Epithelial cell of proximal tubule (primary cell): ENCODE measurements at regions not wholly inside any gene's neighbourhood (a gene's known extent, or its start where the extent isn't known, plus 50 kb on each side); places are given as distances from the start of the nearest gene placed in this dataset.

ENCODE experiments used
- DNase-seq: peaks from one replicate; pipeline ENCODE4 v3.0.0-alpha.2; 2011; ENCODE audit warnings: low read depth
- H3K4me3 ChIP-seq: 2 replicates; pipeline ENCODE4 v1.5.1; 2011; ENCODE audit warnings: low read depth, mild to moderate bottlenecking, low read length
- TF ChIP-seq, protein P1 (sequence below): conservative IDR thresholded peaks from 2 replicates; pipeline ENCODE4 v1.5.1; 2012; ENCODE audit warnings: low read depth, mild to moderate bottlenecking, low read length

DNA sequence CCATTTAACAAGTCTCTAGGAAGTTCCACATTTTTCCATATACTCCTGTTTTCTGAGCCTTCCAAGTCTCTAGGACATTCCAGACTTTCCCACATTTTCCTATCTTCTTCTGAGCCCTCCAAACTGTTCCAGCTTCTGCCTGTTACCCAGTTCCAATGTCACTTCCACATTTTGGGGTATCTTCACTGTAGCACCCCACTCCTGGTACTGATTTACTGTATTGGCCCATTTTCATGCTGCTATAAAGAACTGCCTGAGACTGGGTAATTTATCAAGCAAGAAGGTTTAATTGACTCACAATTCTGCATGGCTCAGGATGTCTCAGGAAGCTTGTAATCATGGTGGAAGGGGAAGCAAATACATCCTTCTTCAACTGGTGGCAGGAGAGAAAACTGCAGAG is 285.0 kb downstream of the LRRIQ3 start:
- DNase-seq, result no peak
- TF ChIP-seq, protein P1, sequence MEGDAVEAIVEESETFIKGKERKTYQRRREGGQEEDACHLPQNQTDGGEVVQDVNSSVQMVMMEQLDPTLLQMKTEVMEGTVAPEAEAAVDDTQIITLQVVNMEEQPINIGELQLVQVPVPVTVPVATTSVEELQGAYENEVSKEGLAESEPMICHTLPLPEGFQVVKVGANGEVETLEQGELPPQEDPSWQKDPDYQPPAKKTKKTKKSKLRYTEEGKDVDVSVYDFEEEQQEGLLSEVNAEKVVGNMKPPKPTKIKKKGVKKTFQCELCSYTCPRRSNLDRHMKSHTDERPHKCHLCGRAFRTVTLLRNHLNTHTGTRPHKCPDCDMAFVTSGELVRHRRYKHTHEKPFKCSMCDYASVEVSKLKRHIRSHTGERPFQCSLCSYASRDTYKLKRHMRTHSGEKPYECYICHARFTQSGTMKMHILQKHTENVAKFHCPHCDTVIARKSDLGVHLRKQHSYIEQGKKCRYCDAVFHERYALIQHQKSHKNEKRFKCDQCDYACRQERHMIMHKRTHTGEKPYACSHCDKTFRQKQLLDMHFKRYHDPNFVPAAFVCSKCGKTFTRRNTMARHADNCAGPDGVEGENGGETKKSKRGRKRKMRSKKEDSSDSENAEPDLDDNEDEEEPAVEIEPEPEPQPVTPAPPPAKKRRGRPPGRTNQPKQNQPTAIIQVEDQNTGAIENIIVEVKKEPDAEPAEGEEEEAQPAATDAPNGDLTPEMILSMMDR, result no peak
- H3K4me3 ChIP-seq, result no peak overlapping the region

DNA sequence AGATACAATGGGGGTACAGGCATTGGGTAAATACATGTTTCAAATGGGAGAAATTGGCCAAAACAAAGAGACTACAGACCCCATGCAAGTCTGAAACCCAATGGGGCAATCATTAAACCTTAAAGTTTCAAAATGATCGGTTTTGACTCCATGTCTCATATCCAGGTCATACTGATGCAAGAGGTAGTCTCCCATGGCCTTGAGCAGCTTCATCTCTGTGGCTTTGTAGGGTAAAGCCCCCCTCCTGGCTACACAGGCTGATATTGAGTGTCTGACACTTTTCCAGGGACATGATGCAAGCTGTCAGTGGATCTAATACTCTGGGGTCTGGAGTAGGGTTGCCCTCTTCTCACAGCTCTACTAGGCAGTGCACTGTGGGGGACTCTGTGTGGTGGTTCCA is 286.1 kb downstream of the LRRIQ3 start:
- DNase-seq, result no peak
- H3K4me3 ChIP-seq, result no peak overlapping the region

DNA sequence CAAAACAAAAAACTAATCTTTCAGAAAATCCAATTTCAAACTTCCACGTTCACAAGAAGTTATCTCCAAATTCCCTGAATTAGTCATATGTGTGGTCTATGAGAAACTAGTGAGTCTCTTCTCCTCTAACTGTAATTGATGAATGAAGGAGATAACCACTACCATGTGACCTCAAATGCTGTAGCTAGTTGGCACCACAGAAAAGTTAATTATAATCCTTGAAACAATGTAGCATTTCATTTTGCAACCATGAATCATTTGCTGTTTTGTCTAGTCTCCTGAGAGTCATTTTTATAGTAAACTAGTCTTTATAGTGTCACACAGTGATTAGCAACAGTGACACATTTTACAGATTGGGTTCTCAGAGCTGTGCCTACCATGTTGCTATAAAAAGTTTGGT is 287.5 kb downstream of the LRRIQ3 start:
- H3K4me3 ChIP-seq, result no peak overlapping the region
- peak; percentile 46 for DNase-seq
- TF ChIP-seq, protein P1, result no peak

More for the DNA sequence above, 286.1 kb downstream of the LRRIQ3 start:
- TF ChIP-seq, protein P1, result no peak

DNA sequence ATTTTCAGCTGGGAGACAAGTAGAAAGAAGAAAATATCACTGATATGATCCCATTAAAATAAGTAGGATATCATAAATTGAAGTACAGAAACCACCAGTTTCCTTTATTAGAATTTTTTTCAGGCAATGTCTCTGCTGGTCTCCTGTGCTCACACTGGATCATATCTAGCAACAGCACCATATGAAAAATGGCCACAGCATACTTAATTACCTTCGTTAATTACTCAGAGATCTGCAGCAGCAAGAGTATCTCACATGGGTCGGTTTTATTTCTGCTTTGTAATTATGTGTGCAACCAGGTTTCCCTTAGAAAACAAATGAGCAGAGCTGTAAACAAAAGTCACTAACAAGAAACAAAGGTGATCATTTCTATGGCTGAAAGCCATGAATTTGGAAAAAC is 287.9 kb downstream of the LRRIQ3 start:
- H3K4me3 ChIP-seq, result no peak overlapping the region
- DNase-seq, result no peak
- TF ChIP-seq, protein P1, result no peak

DNA sequence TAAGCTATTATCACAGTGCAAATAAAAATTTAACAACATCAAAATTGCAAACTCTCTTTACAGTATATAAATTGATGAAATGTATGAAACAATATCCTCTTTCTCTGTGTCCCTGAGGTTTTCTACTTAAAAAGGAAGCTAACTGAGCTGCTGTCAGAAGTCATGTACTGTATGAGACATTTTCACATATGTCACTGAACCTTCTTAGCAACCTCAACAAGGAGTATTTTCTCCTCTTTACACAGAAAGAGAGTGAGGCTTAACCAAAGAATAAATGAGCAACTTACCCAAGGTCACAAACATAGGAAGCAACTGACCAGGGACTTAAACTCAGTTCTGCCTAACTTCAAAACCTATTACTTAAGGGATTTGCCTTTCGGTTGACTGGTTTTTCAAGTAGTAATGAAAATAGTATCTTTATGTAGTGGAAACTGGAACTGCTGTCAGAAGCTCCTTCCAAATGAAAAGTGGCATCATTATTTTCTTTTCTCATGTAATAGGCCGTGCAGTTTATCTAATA is 288.9 kb downstream of the LRRIQ3 start:
- TF ChIP-seq, protein P1, result no peak
- no peak overlapping the region for H3K4me3 ChIP-seq
- no peak for DNase-seq

DNA sequence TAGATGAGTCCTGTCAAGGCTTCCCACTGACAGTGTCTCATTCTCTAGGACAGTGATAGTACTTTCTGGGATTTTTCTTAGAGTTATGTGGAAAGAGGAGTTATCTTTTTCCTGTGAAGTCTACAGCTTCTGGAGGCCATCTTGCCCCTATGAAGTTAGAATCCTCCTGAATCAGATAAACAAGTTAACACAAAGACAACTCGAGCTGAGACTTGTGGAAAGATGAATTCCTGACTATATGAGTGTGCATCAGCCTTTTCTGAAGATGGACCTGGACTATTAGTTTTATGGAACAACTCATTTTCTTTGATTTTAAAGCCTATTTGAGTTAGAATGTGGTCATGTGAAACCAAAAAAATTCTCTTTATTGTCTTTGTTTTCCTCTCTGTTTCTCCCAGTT is 290.9 kb downstream of the LRRIQ3 start:
- TF ChIP-seq, protein P1, result no peak
- no peak overlapping the region for H3K4me3 ChIP-seq
- DNase-seq, result no peak

DNA sequence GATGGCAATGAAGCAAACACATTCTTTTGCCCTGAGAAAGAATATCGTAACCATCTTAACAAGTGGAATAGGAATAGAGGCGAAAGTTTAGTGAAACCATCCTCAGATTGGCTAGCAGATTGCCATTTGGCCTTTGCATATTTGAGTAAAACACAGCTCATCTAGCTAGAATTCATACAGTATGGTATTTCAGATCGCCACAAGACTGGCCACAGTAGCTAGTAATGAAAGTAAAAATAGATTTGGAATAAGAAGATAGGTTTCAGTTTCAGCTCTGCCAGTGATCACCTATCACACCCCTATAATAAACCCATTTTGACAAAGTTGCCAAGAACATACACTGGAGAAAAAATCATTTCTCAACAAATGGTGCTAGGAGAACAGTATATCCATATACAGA is 294.9 kb downstream of the LRRIQ3 start:
- H3K4me3 ChIP-seq, result no peak overlapping the region
- TF ChIP-seq, protein P1, result no peak
- no peak for DNase-seq
